Spinal cord (tissue), 9 donors: ENCODE measurements at regions not wholly inside any gene's neighbourhood (a gene's known extent, or its start where the extent isn't known, plus 50 kb on each side); places are given as distances from the start of the nearest gene placed in this dataset.
"Not testable (repeated sequence)": the region's sequence is repeated elsewhere in the genome, so short reads cannot be mapped to it uniquely, and the experiment has no call there.

ENCODE experiments used
- DNase-seq, 6 donors: peaks; one replicate each; pipeline versions ENCODE4 v3.0.0 to v3.0.0-alpha.2; 2013 to 2015; ENCODE audit warnings: low spot score in 6 of 6, low read depth in 4 of 6
- H3K27ac ChIP-seq: one replicate; pipeline ENCODE4 v1.5.1; 2013; ENCODE audit warnings: low read depth, low read length, control low read depth
- H3K27me3 ChIP-seq: one replicate; pipeline ENCODE4 v1.6.1; 2013; ENCODE audit warnings: low read length; ENCODE audit not compliant: control insufficient read depth, insufficient read depth
- H3K36me3 ChIP-seq: one replicate; pipeline ENCODE4 v1.6.1; 2013; ENCODE audit warnings: low read length; ENCODE audit not compliant: control insufficient read depth, insufficient read depth
- H3K4me1 ChIP-seq: one replicate; pipeline ENCODE4 v1.6.1; 2013; ENCODE audit warnings: low read length; ENCODE audit not compliant: control insufficient read depth, insufficient read depth
- H3K4me3 ChIP-seq: one replicate; pipeline ENCODE4 v1.5.1; 2013; ENCODE audit warnings: low read depth, low read length, control low read depth
- H3K9me3 ChIP-seq: one replicate; pipeline ENCODE4 v1.6.1; 2013; ENCODE audit warnings: low read length; ENCODE audit not compliant: control insufficient read depth, insufficient read depth
- WGBS: methylation state at CpG from one replicate; pipeline ENCODE4 v1.1.5; 2013; ENCODE audit warnings: missing lambda C conversion rate; ENCODE audit not compliant: insufficient coverage; 5-methylcytosine and 5-hydroxymethylcytosine counted together
- donor health status: healthy.

DNA sequence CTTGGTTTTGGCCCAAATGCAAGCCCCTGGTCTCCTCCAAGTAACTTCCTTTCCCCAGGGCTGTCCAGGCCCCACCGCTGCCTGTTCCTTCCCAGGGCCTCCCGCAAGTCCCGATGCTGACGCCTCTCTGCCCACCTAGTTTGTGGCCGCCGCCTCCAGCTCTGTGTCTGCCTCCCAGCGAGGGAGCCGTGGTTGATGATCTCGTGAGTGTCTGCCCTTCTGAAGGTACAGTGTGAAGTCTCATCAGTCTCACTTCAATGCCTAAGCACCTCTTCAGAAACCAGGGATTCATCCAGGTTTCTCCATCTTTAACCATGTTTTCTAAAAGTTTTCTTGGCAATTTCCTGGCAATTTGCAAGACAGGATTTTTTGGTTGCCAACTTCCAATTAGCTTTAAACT lies 127.5 kb downstream of the TMEM121 start:
- not testable (repeated sequence) for H3K27ac ChIP-seq, DNase-seq, H3K36me3 ChIP-seq, H3K4me3 ChIP-seq, H3K27me3 ChIP-seq, H3K9me3 ChIP-seq, H3K4me1 ChIP-seq
- WGBS: 86% methylated on average over 5 of the region's 9 CpGs

DNA sequence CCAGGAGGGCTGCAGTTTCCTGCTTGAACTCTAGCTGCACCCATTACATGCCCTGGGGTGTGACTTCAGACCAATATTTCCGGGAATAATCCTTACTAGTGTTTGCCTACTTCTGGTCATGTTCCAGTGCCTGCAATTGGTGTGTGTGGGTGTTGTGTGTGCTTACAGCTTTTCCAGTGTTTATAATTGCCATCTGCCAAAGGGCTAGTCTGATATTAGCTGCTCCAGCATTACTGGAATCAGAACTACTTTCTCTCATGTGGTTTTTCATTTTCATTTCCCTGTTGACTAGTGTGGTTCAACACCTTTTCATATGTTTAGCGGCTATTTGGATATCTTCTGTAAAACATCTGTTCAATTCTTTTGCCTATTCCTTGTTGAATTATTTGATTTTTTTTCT lies 132.9 kb downstream of the TMEM121 start:
- 20% methylated on average over 1 of the region's 2 CpGs for WGBS
- H3K27ac ChIP-seq, H3K4me3 ChIP-seq, H3K4me1 ChIP-seq, H3K27me3 ChIP-seq, H3K36me3 ChIP-seq, H3K9me3 ChIP-seq, DNase-seq: not testable (repeated sequence)

DNA sequence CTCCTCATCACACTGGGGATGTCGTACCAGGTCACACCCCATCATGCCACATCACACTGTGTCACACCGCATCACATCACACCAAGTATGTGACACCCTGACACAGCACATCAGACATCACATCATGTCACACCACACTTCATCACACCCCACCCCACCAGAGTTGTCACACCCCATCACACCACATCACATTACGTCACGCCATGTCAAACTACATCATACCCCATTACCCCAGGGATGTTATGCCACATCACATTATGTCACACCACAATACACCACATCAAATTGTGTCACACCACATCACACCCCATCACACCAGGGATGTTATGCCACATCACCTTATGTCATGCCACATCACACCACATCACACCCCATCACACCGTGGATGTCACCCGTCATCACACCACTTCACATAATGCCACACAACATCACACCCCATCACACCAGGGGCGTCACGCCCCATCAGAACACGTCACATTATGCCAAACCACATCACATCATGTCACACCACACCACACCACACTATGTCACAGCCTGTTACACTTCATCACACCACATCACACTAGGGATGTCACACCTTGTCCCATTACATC lies 133.6 kb downstream of the TMEM121 start:
- Histone ChIP-seq H3K4me1 (peaks cover 4% of the 10 kb centered on the region), H3K9me3 (peaks cover 2% of the 10 kb centered on the region), H3K36me3 (no peaks in the 10 kb centered on the region), H3K27ac (no peak overlapping the region), H3K27me3 (no peaks in the 10 kb centered on the region), H3K4me3 (no peak overlapping the region)
- DNase-seq: no peak
- 91% methylated on average over 9 of the region's 9 CpGs for WGBS

DNA sequence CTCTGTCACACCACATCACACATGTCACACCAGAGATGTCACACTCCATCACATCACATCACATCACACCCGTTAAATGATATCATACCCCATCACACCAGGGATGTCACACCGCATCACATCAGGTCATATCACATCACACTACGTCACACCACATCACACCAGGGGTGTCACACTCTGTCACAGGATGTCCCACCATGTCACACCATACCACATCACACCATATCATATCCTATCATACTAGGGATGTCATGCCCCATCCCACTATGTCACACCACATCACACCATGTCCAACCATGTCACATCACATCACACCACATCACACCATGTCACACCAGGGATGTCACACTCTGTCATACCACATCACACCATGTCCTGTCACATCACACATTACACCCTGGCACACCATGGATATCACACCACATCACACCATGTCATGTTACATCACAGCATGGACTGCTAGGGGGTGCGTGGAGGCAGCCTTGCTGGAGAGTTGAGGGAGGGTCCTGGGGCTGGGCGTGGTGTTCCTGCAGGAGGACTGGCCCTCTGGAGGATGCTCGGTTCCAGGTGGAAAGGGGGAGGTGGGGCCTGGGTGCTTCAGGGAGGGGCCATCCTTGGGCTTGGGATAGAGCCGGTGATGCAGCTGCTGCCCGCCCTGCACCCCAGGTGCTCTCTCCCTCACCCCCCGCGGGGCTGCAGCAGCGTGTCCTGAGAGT lies 134.6 kb downstream of the TMEM121 start:
- Histone ChIP-seq H3K36me3 (no peaks in the 10 kb centered on the region), H3K27ac (no peak overlapping the region), H3K9me3 (peaks cover 2% of the 10 kb centered on the region), H3K4me1 (peaks cover 4% of the 10 kb centered on the region), H3K4me3 (no peak overlapping the region), H3K27me3 (no peaks in the 10 kb centered on the region)
- no peak for DNase-seq
- 72% methylated on average over 8 of the region's 11 CpGs for WGBS

DNA sequence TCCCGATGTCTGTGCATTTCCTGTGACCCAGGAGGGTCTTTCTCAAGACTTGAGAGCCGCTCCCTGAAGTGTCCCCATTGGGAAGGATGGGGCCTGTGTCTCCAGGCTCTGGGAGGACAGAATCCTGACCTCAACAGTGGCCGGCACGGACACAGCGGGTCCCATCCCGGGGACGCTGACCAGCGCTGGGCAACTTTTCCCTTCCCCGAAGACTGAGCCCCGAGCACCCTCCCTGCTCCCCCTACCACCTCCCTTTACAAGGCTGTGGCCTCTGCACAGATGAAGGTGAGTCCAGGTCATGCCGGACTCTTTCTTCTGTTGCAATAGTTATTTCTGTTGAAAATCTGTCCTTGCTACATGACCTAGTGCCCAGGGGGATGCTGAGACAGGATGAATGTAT lies 135.7 kb downstream of the TMEM121 start:
- not testable (repeated sequence) for H3K36me3 ChIP-seq, DNase-seq, H3K27ac ChIP-seq, H3K4me3 ChIP-seq, H3K27me3 ChIP-seq, H3K4me1 ChIP-seq, H3K9me3 ChIP-seq
- 90% methylated on average over 2 of the region's 11 CpGs for WGBS

DNA sequence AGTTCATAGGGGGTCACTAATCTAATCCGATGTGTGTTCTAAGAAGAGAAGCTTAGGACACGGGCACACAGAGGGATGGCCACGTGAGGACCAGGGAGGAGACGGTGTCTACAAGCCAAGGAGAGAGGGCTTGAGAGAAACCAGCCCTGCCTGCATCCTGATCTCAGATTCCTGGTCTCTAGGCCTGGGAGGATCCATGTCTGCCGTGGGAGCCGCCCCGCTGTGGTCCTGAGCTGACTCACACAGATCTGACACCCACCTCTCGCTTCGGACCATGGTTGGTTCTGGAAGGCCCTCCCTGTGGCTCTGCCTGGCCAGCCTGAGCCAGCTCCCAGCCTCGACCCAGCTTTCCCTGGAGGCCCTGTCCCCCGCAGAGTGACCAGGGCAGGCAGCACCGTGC lies 136.2 kb downstream of the TMEM121 start:
- not testable (repeated sequence) for H3K9me3 ChIP-seq, H3K36me3 ChIP-seq, H3K27ac ChIP-seq, H3K4me3 ChIP-seq, DNase-seq, H3K4me1 ChIP-seq, H3K27me3 ChIP-seq
- 100% methylated on average over 3 of the region's 12 CpGs for WGBS

DNA sequence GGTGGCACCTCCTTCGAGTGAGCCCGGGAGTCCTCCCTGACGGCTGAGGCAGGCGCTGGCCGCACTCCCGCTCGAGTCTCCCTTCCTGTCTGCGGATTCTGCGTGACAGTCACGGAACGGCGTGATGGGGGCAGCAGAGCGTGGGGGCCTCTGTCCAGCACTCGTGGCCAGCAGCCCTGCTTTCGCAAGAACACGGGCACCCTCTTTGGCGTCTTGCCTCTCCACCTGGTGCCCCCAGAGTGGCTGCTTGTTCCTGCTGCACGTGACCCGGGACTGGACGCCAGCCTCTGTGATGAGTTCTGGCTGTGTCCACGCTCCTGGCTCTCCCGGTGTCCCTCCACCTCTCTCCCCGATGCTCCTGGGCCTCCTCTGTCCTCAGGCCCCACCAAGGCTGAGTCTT lies 136.9 kb downstream of the TMEM121 start:
- H3K36me3 ChIP-seq, H3K27me3 ChIP-seq, DNase-seq, H3K4me3 ChIP-seq, H3K4me1 ChIP-seq, H3K27ac ChIP-seq, H3K9me3 ChIP-seq: not testable (repeated sequence)
- 66% methylated on average over 5 of the region's 23 CpGs for WGBS

DNA sequence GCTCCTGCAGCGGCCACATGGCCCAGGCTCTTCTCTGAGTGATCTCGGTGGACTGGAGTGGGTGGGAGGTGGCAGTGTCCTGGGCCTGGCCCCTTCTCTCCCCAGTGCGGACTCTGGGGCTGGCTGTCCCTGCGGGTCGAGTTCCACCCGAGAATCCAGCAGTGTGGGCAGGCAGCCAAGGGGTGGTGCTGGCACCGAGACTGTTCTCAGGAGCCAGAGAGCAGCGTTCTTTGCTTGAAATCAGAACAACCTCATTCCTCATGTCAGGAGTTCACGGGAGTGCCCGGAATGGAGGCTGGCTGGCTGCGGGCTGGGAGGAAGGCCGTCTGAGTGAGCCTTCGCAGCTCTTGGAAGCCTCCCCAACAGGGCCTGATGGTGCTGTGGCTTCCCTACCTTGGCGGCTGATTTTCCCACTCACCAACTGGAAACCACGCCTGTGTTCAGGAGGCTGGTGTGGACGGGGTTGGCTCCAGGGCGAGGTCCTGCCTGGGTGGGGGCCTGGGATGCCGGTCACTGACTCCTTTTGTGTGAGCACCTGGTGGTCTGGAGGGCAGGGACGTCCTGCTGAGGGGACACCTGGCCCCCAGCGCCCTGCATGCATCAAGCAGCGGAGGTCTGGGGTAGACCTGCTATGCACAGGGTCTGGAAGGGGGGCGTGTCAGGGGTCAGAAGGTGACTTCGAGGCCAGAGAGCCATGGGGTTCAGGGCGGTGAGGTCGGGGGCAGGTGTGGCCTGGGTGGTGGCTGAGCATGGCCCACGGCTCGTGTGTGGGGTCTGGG lies 137.6 kb downstream of the TMEM121 start:
- not testable (repeated sequence) for H3K4me1 ChIP-seq, DNase-seq, H3K27me3 ChIP-seq, H3K27ac ChIP-seq, H3K4me3 ChIP-seq, H3K36me3 ChIP-seq, H3K9me3 ChIP-seq
- WGBS: 87% methylated on average over 13 of the region's 27 CpGs

DNA sequence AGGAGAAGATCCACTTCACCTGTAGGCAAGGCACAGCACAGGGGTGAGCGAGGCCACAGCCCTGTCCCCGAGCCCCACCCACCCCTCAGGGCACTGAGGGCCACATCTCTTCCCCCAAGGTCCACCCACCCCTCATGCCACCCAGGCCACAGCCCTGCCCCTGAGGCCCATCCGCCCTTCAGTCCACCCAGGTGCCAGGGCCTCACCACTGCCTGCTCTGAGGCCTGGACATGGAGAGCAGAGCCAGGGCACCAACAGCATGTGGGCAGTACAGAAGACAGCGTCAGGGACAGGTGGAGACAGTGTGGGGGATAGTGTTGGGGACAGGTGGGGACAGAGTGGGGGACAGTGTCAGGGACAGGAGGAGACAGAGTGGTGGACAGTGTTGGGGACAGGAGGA lies 138.3 kb downstream of the TMEM121 start:
- no peaks in the 10 kb centered on the region for H3K9me3 ChIP-seq

More for the DNA sequence above, 138.3 kb downstream of the TMEM121 start:
- 56% methylated on average over 2 of the region's 4 CpGs for WGBS
- H3K4me1 ChIP-seq: peaks cover 4% of the 10 kb centered on the region
- H3K4me3 ChIP-seq: no peak overlapping the region
- no peak for DNase-seq
- H3K36me3 ChIP-seq: no peaks in the 10 kb centered on the region
- H3K27ac ChIP-seq: no peak overlapping the region
- H3K27me3 ChIP-seq: no peaks in the 10 kb centered on the region
